Mammary epithelial cell (primary cell): ENCODE measurements at regions not wholly inside any gene's neighbourhood (a gene's known extent, or its start where the extent isn't known, plus 50 kb on each side); places are given as distances from the start of the nearest gene placed in this dataset.

Experiments
- CTCF ChIP-seq, 2 donors: IDR thresholded peaks in 1 of 2; conservative IDR thresholded peaks in 1 of 2; 2 replicates each; pipeline ENCODE4 v1.5.1; 2011 to 2012; ENCODE audit warnings: inconsistent platforms in 2 of 2, low read length in 2 of 2, mild to moderate bottlenecking in 2 of 2, control low read depth in 1 of 2, low read depth in 1 of 2; ENCODE audit not compliant: insufficient read depth in 1 of 2; ENCODE audit errors: extremely low read depth in 1 of 2
- EZH2 ChIP-seq: IDR thresholded peaks from 2 replicates; pipeline ENCODE4 v1.6.1; 2012; ENCODE audit warnings: low read length, inconsistent platforms, borderline replicate concordance

GRCh38 chr7:68288144-68288593 lies 1291.5 kb downstream of the TYW1 start:
- TF ChIP-seq EZH2: no peak
- no peak for TF ChIP-seq CTCF (conservative IDR thresholded peaks at IDR 0.05 in 1 of 2, IDR thresholded peaks at IDR 0.05 in 1 of 2; ENCODE audit: extremely low read depth in 1 of 2, insufficient read depth in 1 of 2, low read depth in 1 of 2, low read length in 2 of 2)
